ENCODE measurements at regions not wholly inside any gene's neighbourhood (a gene's known extent, or its start where the extent isn't known, plus 50 kb on each side); places are given as distances from the start of the nearest gene placed in this dataset.

- ChIA-PET CTCF (no interaction called here), POLR2A (no interaction called here)
- no peak for TF ChIP-seq CTCF (IDR thresholded peaks at IDR 0.05; ENCODE audit: low read depth, low read length)
- Histone ChIP-seq H3K27me3 (ENCODE audit: control insufficient read depth, insufficient read depth, low read length) (no peaks in the 10 kb centered on the region), H3K4me3 (ENCODE audit: low read depth, low read length) (no peak overlapping the region), H3K9me3 (ENCODE audit: control insufficient read depth, insufficient read depth, low read length) (no peaks in the 10 kb centered on the region), H3K27ac (ENCODE audit: low read depth, low read length) (no peak overlapping the region)
- no peak for DNase-seq (ENCODE audit: low read depth, low spot score)
Measured at GRCh38 chr6:90780141-90780540, 193.3 kb upstream of the MAP3K7 start.

GRCh38 chr6:90778417-90779203 lies 191.7 kb upstream of the MAP3K7 start:
- H3K9me3 ChIP-seq (ENCODE audit: control insufficient read depth, insufficient read depth, low read length), result no peaks in the 10 kb centered on the region
- no peak overlapping the region for H3K27ac ChIP-seq (ENCODE audit: low read depth, low read length)
- no peak overlapping the region for H3K4me3 ChIP-seq (ENCODE audit: low read depth, low read length)
- ChIA-PET POLR2A (no interaction called here), CTCF (no interaction called here)
- no peak for DNase-seq (ENCODE audit: low read depth, low spot score)
- TF ChIP-seq CTCF (IDR thresholded peaks at IDR 0.05; ENCODE audit: low read depth, low read length), result no peak
- H3K27me3 ChIP-seq (ENCODE audit: control insufficient read depth, insufficient read depth, low read length), result no peaks in the 10 kb centered on the region

DNA sequence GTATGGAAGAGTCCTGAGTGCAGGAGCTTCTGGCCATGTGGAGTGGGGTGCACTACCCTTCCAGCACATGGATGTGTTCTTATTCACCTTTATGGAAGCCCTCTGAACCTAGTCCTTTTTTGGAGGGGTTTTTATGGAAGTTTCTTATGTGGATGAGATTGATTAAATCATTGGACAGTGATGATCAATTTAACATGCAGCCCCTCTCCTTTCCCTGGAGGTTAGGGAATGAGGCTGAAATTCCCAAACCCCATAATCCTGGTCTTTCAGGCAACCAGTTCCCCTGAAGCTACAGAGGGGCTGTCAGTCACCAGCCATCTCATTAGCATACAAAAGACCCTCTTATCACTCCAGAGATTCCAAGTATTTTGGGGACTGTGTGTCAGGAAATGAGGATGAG lies 183.9 kb upstream of the MAP3K7 start:
- Histone ChIP-seq H3K27me3 (ENCODE audit: control insufficient read depth, insufficient read depth, low read length) (no peaks in the 10 kb centered on the region), H3K27ac (ENCODE audit: low read depth, low read length) (no peak overlapping the region), H3K9me3 (ENCODE audit: control insufficient read depth, insufficient read depth, low read length) (no peaks in the 10 kb centered on the region), H3K4me3 (ENCODE audit: low read depth, low read length) (no peak overlapping the region)
- no peak for DNase-seq (ENCODE audit: low read depth, low spot score)
- ChIA-PET POLR2A (no interaction called here), CTCF (no interaction called here)
- no peak for TF ChIP-seq CTCF (IDR thresholded peaks at IDR 0.05; ENCODE audit: low read depth, low read length)

DNA sequence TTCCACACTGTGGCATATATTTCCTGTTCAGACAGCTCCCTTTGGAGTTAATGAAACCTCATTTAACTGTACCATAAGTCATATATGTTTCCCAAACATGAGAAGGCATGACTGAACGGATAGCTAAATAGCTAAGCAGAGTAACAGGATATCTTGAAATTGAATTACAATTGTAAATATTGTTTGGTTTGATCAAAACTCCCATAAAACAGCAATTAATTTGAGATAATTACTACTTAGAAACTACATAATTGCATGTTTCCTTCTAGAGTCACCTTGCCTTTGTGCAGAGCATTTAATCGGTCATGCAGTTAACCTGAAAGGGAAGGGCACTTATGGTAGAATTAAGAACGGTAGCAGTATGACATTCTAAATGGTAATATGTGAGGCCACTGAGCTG lies 179.0 kb upstream of the MAP3K7 start:
- TF ChIP-seq CTCF (IDR thresholded peaks at IDR 0.05; ENCODE audit: low read depth, low read length), result no peak
- DNase-seq (ENCODE audit: low read depth, low spot score), result no peak
- Histone ChIP-seq H3K4me3 (ENCODE audit: low read depth, low read length) (no peak overlapping the region), H3K9me3 (ENCODE audit: control insufficient read depth, insufficient read depth, low read length) (no peaks in the 10 kb centered on the region), H3K27ac (ENCODE audit: low read depth, low read length) (no peak overlapping the region), H3K27me3 (ENCODE audit: control insufficient read depth, insufficient read depth, low read length) (no peaks in the 10 kb centered on the region)
- CTCF ChIA-PET, result no interaction called here
- POLR2A ChIA-PET, result no interaction called here

DNA sequence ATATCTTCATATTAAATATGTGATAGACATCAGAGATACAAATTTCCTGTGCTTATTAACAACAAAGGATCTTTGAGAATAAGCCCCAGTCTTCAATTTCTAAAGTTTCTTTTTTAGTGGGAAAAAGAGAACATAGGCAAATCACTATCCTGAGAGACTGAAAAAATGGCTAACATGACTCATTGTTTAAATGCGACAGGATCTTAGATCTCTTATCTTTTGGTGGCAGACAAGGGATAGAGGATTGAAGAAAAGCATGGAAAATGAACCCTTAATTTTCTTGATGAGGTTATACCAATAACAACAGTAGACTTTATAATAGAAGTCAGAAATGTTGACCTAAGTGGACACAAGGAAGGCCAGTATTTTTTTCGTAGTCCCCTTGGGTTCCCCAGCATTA lies 178.6 kb upstream of the MAP3K7 start:
- ChIA-PET CTCF (no interaction called here), POLR2A (no interaction called here)
- Histone ChIP-seq H3K27ac (ENCODE audit: low read depth, low read length) (no peak overlapping the region), H3K27me3 (ENCODE audit: control insufficient read depth, insufficient read depth, low read length) (no peaks in the 10 kb centered on the region), H3K9me3 (ENCODE audit: control insufficient read depth, insufficient read depth, low read length) (no peaks in the 10 kb centered on the region), H3K4me3 (ENCODE audit: low read depth, low read length) (no peak overlapping the region)
- no peak for DNase-seq (ENCODE audit: low read depth, low spot score)
- no peak for TF ChIP-seq CTCF (IDR thresholded peaks at IDR 0.05; ENCODE audit: low read depth, low read length)

Data from AG04450 (cell line).